Erythroblast (primary cell): ENCODE measurements at regions not wholly inside any gene's neighbourhood (a gene's known extent, or its start where the extent isn't known, plus 50 kb on each side); places are given as distances from the start of the nearest gene placed in this dataset.
"Not testable (repeated sequence)": the region's sequence is repeated elsewhere in the genome, so short reads cannot be mapped to it uniquely, and the experiment has no call there.

Experiments
- DNase-seq, 2 experiments: peaks; one replicate each; lab custom pipeline; 2025; lab: John Stamatoyannopoulos, UW
- GATA1 ChIP-seq: IDR thresholded peaks from 2 replicates; pipeline ENCODE4 v1.6.1; 2011; ENCODE audit warnings: low read depth, mild to moderate bottlenecking, control low read depth, low read length, moderate library complexity
- POLR2A ChIP-seq: IDR thresholded peaks from 2 replicates; pipeline ENCODE4 v1.6.1; 2011; ENCODE audit warnings: mild to moderate bottlenecking, low read length

DNA sequence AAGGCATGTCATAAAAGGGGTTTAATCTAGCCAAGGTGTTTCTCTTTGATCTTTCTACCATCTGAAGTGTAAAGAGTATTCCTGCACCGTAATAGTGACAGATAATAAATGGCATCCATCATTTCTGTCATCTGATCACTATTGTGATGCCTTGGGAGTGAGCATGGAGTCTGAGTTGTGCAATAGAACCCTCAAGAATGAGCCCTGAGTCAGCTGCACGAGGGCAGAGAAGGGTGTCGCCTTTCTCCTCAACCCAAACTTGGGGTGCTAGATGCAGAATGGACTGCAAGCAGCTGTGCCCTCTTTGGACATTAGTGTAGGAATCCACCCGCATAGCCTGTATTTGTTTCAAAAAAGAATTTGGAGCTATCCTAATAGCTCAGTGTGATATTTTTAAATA is 115.2 kb downstream of the ZNF37A start:
- no peak for DNase-seq
- TF ChIP-seq POLR2A (no peak), GATA1 (no peak)

DNA sequence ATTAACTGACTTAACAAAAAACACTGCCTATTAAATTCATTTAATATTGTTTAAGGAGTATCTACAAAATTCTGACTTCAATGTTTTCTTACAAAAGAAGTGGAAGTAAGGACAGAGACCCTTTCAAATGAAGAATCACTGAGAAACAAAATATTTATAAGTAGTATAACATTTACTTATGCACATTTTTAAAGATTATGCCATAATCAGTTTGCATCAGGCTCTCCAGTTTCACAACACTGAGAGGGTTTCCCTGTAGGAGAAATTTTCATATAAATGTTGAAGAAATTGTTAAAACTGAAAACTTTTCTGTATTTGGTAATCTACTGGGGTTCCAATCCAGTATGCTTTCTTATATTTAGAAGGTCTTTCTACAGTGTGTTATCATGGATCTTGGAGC is 115.6 kb downstream of the ZNF37A start:
- not testable (repeated sequence) for DNase-seq

DNA sequence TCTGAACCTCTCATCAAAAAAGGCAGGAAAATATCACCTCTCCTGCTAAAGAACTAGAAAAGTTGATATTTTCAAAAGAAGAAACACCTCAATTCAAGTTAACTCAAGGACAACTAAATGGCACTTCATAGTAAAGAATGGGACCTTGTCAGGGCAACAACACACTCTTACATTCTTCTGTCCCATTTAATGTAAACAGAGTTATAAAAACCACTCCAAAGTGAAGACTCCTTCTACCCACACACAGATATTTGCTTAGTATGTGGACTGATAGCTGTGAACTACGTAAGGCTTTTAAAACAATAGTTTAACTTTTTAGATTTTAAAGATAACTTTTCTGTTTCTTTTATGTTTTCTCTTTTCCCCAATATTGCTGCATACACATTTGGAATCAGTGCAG is 118.3 kb downstream of the ZNF37A start:
- TF ChIP-seq GATA1, result no peak
- TF ChIP-seq POLR2A, result no peak
- no peak for DNase-seq

DNA sequence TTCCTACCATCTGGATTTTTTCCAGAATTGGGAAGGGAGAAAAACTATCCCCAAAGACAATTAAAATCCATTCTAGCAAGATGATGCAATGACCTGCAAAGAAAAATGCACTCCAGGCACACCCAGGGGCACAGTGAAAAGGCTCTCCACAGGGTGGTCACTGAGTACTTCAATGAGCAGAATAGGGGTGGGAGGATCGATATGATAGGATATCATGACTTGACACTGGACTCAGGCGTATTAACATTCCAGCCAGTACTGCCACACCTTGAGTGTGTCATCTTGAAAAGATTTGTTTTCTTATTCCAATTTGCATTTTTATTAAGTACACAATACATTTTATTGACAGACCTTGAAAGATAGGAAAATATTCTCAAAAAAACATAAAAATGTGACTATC is 132.2 kb downstream of the ZNF37A start:
- no peak for TF ChIP-seq POLR2A
- no peak for TF ChIP-seq GATA1
- DNase-seq, result no peak

DNA sequence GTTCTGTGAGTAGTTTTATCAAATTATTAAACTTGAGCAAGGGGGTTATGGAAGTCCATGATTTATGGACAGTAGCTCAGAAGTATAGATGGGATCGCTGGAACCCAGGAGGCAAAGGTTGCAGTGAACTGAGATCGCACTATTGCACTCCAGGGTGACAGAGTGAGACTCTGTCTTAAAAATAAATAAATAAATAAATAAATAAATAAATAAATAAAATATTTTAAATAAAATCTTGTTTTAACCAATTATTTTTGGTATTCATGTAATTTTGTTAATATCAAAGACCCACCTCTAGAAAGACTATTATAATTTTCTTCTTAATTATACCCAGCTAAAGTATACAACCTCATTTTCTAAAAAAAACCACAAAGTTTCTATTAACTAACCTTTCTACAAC is 134.3 kb downstream of the ZNF37A start:
- no peak for TF ChIP-seq POLR2A
- no peak for TF ChIP-seq GATA1
- DNase-seq, result no peak

DNA sequence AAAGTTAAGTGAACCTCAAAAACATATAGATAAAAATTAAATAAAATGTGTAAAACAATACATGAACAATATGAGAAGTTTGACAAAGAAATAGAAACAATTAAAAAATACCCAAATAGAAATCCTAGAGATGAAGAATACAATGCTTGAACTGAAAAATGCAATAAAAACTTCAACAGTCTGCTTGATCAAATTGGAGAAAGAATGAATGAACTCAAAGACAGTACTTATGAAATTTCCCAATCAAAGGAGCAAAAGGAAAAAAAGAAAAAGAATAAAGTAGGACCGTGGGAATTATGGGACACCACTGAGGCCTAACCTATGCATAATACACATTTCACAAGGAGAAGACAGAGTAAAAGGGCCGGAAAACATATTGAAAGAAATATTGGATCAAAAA is 144.3 kb downstream of the ZNF37A start:
- DNase-seq, result not testable (repeated sequence)

DNA sequence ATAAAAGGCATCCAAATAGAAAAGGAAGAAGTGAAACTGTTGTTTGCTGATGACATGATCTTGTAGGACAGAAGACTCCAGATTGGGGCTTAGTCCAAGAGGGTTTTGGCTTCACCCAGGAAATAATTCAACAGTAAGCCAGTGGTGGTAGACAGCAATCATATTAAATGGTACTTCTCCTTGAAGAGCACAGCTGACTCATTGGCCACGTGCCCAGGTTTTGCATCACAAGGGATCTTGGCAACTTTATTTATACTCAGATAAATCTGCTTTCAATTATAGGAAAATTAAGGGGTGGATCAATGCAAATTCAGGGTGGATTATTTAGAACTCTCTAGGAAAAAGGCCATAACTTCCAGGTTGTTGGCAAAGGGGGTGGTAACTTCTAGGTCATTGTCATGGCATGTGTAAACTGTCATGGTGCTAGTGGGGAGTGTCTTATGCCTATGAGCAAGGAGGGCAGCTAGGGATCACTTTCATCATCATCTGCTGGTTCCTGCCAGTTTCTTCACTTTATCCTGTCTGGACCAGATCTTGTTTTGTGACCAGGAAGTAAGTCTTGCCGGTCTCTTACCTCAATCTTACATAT is 148.0 kb downstream of the ZNF37A start:
- DNase-seq, result not testable (repeated sequence)

DNA sequence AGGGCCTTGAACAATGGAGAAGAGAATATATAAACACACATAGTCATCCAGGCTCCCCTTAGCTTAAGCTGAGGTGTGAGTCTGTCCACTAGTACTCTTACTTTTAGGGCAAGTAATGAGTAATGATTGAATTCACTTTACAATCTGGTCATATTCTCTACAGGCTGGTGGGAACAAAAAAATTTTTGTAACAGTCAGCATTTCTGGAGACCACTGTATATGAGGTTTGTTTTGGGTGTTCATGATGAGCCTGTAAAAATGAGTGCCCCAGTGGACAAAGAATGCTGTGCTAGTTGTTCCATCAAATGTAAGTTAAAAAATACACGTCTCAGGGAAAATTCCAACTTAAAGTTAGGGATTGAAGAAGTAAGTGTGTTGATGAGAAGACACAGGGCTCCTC is 154.0 kb downstream of the ZNF37A start:
- DNase-seq, result not testable (repeated sequence)

DNA sequence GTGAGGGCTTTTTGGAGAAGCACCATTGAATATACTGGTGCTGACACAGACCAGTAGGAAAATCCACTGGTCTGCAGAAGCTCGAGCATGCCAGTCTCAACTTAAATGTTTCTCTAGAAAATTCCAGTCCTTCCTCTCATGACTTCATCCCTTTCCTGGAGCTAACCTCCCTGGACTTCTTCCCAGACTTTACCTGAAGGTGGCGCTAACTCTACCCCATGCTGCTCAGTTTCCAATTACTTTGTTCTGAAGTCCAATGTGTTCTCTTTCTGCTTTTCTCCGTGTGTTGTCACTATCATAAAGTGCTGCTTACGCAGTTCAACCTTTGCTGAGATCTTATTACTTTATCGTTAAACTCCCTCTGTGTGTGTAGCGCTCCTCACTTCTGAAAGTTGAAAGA is 158.4 kb downstream of the ZNF37A start:
- not testable (repeated sequence) for DNase-seq

DNA sequence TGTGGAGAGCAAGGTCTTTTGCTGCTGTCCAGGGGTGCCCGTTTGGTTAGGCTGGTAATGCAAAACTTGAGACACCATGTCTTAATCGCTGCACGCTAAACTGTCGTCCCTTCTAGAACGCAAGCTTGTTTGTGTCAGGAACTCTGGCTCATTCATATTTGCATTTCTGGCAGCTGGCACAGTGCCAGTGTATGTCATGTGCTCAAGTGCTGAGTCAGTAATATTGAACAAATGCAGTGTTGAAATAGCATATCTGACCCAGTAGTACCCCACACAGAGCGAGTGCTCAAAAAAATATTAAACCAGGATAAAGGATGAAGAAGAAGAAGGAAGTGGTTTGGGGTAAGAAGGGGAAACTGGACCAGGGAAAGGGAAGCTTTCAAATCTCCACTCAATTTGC is 173.4 kb downstream of the ZNF37A start:
- not testable (repeated sequence) for DNase-seq

DNA sequence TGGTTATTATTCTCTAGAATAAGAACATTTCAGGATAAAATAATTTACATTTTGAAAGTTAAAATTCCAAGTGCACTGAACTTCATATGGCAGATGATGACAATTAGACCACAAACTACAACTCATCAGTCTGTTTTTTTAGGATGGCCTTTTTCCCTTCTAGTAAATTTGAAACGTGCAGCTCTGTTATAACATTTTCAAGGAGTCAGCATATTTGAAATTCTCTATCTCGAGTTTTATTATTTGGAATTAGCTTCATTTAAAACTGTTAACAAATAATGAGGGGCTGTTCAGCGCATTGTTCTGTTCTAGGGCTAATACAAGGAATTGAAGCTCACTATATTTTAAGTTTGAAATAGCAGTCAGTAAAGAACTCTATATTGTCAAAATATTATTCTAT is 176.9 kb downstream of the ZNF37A start:
- not testable (repeated sequence) for DNase-seq

DNA sequence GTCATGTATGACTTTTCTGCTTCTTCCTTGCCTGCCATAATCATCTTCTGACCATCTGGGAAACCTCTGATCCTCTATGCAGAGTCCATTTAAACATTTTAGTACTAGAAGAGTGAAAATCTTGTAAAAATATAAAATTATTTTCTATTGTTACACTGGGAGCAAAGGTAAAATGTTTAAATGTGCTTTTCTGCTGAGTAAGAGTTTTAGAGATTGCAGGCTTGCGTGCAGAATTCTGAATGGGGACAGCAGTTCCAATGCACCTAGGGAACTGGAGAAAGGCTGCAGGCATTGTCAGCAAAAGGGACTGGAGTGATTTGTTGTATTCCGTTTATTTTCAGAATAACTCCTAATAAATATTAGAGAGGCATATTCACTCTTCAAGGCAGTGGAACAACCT is 180.7 kb downstream of the ZNF37A start:
- not testable (repeated sequence) for DNase-seq

DNA sequence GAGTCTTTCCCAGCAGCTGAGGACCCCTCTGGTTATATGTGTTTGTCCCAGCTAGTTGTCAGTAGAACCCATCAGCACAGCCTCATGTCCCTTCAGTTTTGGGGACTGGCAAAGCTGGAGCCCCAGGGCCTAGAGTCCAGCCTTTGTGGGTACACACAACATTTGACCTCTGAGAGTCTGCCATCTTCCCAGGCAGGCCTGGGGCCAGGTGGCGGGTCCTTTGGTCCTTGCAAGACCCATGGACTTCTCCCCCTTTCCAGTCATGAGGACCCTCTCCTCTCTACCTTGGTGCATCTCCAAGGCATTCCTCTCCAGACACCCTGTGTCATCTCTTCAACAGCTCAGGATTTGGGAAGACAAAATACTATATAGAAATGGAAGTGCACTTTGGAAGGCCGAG is 198.4 kb downstream of the ZNF37A start:
- not testable (repeated sequence) for DNase-seq

DNA sequence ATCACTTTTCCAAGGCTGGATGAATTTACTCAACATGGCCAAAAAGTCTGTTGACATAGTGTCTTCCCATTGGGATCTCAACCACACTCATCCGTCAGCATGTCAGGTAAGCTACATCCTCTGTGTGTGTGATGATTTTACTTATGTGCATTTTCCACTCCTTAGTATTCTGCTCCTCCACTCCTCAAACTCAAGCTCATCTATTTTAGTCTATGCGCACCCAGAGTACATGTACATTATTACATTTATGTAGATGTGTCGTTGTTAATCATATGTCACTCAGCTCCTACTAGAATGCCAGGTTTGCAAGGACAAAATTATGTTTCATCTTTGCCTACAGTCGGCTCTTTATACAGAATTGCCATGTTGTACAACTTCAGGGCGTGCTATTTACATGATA is 216.0 kb downstream of the ZNF37A start:
- DNase-seq, result not testable (repeated sequence)

DNA sequence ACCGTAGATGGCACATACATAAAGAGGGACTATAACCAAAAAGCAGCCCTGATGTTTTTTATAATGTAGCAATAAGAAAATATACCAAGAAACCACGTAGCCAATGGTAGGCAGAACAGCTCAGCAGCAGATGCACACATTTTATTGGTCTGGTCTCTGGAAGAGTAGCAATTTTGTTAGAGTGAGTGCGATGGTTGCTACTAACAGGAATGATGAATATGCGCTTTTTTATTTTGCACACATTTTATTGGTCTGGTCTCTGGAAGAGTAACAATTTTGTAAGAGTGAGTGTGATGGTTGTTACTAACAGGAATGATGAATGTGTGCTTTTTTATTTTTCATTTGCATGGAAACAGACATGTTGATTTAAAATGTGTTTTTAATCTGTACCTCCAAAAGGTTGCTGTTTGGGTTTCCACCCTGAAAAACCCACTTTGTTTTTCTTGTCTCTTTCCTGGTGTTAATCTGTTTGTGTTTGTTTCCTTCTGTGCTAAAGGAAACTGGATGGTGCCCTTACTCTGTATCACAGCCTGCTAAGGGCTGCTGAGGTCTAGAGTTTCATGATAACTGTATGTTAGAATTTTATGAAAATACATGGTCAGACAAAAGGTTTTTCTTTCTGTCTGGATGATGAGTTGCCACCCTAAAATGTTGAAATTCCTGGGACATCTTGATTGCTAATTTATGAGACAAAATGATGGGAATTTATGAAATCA is 221.1 kb downstream of the ZNF37A start:
- not testable (repeated sequence) for DNase-seq

DNA sequence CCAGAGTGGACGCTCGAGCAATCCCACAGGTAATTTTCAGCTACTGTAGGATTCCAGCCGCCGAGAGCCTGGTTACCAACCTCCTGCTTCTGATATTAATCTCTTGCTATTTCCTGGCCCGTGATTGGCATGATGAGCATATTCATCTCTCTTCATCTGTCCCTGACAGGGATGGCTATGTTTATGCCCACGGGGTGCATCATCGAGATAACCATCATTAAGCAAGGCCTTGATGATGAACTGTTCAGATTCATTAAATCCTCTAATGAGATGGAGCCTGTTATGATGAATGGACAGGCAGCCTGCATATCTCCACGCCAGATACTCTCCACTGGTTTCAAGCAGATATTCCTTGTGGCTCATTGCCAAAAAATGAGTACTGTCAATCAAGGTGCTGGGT is 227.3 kb downstream of the ZNF37A start:
- not testable (repeated sequence) for DNase-seq

DNA sequence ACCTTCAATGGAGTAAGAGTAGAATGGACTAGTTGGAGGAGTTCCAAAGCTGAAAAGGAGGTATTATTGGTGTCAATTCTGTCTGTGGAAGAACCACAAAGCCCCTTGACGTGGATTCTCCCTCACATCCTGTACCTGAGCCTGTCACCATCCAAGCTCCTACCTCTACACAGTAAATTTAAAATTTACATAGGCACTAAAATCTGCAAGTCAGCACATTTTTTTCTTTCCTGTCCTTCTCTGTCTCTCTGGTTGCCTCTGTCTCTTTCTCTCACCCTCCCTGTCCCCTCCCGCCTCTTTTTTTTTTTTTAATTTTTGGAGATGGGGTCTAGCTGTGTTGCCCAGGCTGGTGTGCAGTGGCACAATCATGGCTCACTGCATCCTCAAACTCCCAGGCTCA is 236.2 kb downstream of the ZNF37A start:
- not testable (repeated sequence) for DNase-seq

DNA sequence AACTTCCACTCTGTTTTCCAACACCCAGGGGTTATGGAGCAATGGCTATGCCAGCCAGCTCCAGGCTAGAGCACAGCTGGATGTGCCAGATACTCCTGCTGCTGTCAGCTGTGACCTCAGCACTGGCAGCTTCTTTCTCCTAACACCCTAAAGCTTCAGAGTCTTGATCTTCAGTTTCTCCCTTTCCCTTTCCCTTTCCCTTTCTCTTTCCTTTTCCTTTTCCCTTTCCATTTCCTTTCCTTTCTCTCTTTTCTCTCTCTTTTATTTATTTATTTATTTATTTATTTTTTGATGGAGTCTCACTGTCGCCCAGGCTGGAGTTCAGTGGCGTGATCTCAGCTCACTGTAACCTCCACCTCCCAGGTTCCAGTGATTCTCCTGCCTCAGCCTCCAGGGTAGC is 237.0 kb downstream of the ZNF37A start:
- not testable (repeated sequence) for DNase-seq

DNA sequence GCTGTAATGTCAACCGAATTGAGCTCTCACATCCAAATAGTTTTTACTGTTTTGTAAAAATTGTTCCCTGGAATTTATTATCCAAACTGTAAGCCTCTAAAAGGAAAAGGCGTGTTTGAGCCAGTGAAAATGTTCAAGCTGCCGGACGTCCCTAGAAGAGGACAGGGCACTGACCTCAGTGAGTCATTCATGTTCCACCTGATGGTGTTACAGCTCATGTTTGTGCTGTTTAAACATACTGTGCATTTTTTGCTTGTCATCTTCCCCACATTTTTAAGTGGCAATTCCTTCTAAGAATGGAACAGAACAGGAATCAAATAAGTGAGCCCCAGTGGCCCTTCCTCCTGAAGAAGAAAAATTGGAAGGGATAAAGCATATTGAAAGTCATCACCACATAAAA is 239.6 kb downstream of the ZNF37A start:
- not testable (repeated sequence) for DNase-seq

DNA sequence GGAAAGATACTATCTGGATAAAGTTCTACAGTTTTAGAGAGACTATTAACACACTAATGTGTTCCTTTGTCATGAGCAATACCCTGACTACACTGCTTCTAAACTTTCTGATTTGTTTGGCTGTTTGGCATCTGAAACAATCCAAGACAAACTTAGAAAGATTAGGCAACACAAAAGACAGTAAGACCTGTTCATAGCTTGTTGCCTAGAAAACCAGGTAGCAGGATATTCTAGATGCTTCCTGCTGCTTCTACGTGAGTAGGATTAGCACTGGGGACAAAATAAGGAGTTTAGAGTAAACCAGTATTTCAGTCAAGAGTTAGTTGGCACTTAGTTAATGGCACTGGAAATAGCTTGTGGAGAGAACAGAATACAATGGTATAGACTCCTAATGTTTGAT is 256.5 kb downstream of the ZNF37A start:
- not testable (repeated sequence) for DNase-seq

DNA sequence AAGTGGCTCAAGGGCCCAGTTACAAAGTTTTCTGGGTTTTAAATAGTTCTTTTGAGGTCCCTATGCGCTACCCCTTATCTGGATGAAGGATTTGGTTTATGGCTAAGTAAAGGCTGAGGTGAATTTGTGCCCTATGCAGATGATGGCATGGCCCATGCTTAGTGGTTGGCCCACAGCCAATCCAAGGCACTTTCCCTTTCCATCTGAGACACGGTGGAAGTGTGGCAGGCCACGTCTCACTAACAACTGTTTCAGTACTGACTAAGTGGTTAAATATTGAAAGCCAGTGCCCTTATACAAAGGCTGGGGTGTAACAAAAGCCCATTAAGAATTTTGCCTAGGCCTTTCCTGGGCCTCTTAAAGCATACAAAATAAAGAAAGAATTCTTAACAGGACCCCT is 260.3 kb downstream of the ZNF37A start:
- not testable (repeated sequence) for DNase-seq

DNA sequence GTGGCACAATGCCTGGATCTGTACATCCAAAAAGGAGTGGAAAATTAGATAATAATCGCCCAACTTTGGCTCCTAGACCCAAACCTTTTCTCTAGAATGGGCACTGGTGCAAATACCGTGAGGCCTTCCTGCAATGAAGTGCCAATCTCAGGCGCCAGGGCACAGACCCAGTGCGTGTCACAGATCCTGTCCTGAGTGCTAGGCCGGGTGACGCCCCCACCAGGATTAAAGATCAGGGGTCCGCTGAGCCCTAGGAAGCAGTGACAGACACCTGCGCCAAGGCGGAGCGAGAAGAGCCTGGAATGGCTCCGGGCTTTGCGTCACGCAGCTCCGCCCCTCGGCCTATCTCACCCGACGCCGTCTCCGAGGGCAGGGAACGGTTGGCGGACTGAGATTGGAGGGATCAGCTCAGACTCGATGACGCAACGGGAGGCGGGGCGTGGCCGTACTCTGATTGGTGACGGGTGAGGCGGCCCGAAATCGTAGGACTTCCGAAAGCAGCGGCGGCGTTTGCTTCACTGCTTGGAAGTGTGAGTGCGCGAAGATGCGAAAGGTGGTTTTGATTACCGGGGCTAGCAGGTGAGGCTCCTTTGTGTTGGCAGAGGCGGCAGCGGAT is 261.9 kb downstream of the ZNF37A start:
- DNase-seq, result peak; percentile 57 to 66
